ENCODE measurements at regions not wholly inside any gene's neighbourhood (a gene's known extent, or its start where the extent isn't known, plus 50 kb on each side); places are given as distances from the start of the nearest gene placed in this dataset.

GRCh38 chr6:103396768-103397167, 1463.0 kb downstream of the HACE1 start (continued):
- TF ChIP-seq MAX (IDR thresholded peaks at IDR 0.05), result no peak

- Histone ChIP-seq H3K36me3 (ENCODE audit: control insufficient read depth in 4 of 4, insufficient read depth in 3 of 4, low read depth in 1 of 4, low read length in 3 of 4) (no peaks in the 10 kb centered on the region), H3K9me3 (ENCODE audit: control insufficient read depth in 4 of 4, low read length in 3 of 4) (no peaks in the 10 kb centered on the region), H3K4me3 (ENCODE audit: low read depth in 1 of 3, low read length in 3 of 3) (no peak overlapping the region), H3K4me1 (ENCODE audit: control insufficient read depth in 4 of 4, insufficient read depth in 4 of 4, low read length in 3 of 4) (no peaks in the 10 kb centered on the region), H3K27me3 (ENCODE audit: control insufficient read depth in 4 of 4, insufficient read depth in 4 of 4, low read length in 3 of 4) (no peaks in the 10 kb centered on the region), H3K9ac (ENCODE audit: low read depth in 1 of 2, low read length in 2 of 2) (no peak overlapping the region), H3K27ac (ENCODE audit: low read depth in 1 of 2, low read length in 2 of 2) (no peak overlapping the region)
- DNase-seq (ENCODE audit: low spot score), result no peak
- WGBS, result 79% methylated on average over 2 of the region's 2 CpGs
- TF ChIP-seq MAX (IDR thresholded peaks at IDR 0.05), result no peak
These were observed 1480.4 kb downstream of the HACE1 start for GRCh38 chr6:103379272-103379671.

- no peak for TF ChIP-seq ZBTB33 (IDR thresholded peaks at IDR 0.05)
- no peak for TF ChIP-seq HNF4G (IDR thresholded peaks at IDR 0.05)
- no peak for TF ChIP-seq NR2F2 (IDR thresholded peaks at IDR 0.05)
- no peak for TF ChIP-seq EGR1 (IDR thresholded peaks at IDR 0.05; ENCODE audit: low read depth in 2 of 2)
- TF ChIP-seq RXRA (IDR thresholded peaks at IDR 0.05), result no peak
- no peak for TF ChIP-seq JUND (IDR thresholded peaks at IDR 0.05)
- TF ChIP-seq FOXA2 (IDR thresholded peaks at IDR 0.05), result no peak
- no peak for TF ChIP-seq RAD21 (IDR thresholded peaks at IDR 0.05)
- no peak for TF ChIP-seq CTCF (IDR thresholded peaks at IDR 0.05; ENCODE audit: low read depth, low read length, missing input control)
- no peak for TF ChIP-seq YY1 (IDR thresholded peaks at IDR 0.05)
- TF ChIP-seq SP1 (IDR thresholded peaks at IDR 0.05), result no peak
- no peak for TF ChIP-seq FOXA1 (IDR thresholded peaks at IDR 0.05)
- TF ChIP-seq MAX (IDR thresholded peaks at IDR 0.05), result no peak
- no peak for TF ChIP-seq GABPA (IDR thresholded peaks at IDR 0.05 in 1 of 2, conservative IDR thresholded peaks at IDR 0.05 in 1 of 2)
- TF ChIP-seq ATF3 (IDR thresholded peaks at IDR 0.05), result no peak
- no peak for TF ChIP-seq REST (IDR thresholded peaks at IDR 0.05)
- TF ChIP-seq HNF4A (conservative IDR thresholded peaks at IDR 0.05), result no peak
- no peak for TF ChIP-seq TAF1 (conservative IDR thresholded peaks at IDR 0.05)
- no peaks in the 10 kb centered on the region for H3K27me3 ChIP-seq (ENCODE audit: control insufficient read depth in 4 of 4, insufficient read depth in 4 of 4, low read length in 3 of 4)
- H3K36me3 ChIP-seq (ENCODE audit: control insufficient read depth in 4 of 4, insufficient read depth in 3 of 4, low read depth in 1 of 4, low read length in 3 of 4), result no peaks in the 10 kb centered on the region
- H3K4me1 ChIP-seq (ENCODE audit: control insufficient read depth in 4 of 4, insufficient read depth in 4 of 4, low read length in 3 of 4), result no peaks in the 10 kb centered on the region
- H3K9ac ChIP-seq (ENCODE audit: low read depth in 1 of 2, low read length in 2 of 2), result no peak overlapping the region
- no peak for DNase-seq (ENCODE audit: low spot score)
- H3K4me3 ChIP-seq (ENCODE audit: low read depth in 1 of 3, low read length in 3 of 3), result no peak overlapping the region
- H3K27ac ChIP-seq (ENCODE audit: low read depth in 1 of 2, low read length in 2 of 2), result no peak overlapping the region
- H3K9me3 ChIP-seq (ENCODE audit: control insufficient read depth in 4 of 4, low read length in 3 of 4), result no peaks in the 10 kb centered on the region
These were observed 1492.5 kb downstream of the HACE1 start for GRCh38 chr6:103367212-103367611.

Measured in liver (tissue), 8 donors.